GM18507 (cell line): ENCODE measurements at regions not wholly inside any gene's neighbourhood (a gene's known extent, or its start where the extent isn't known, plus 50 kb on each side); places are given as distances from the start of the nearest gene placed in this dataset.
"Not testable (repeated sequence)": the region's sequence is repeated elsewhere in the genome, so short reads cannot be mapped to it uniquely, and the experiment has no call there.

Experiments used
- DNase-seq: peaks from one replicate; pipeline ENCODE4 v3.0.0; 2011; ENCODE audit warnings: low read depth; ENCODE audit not compliant: insufficient read length; ENCODE audit errors: extremely low spot score
- FAIRE-seq: peaks from 2 replicates; lab custom pipeline; 2011; peaks lifted over from hg19 to GRCh38; lab: Jason Lieb, UNC

DNA sequence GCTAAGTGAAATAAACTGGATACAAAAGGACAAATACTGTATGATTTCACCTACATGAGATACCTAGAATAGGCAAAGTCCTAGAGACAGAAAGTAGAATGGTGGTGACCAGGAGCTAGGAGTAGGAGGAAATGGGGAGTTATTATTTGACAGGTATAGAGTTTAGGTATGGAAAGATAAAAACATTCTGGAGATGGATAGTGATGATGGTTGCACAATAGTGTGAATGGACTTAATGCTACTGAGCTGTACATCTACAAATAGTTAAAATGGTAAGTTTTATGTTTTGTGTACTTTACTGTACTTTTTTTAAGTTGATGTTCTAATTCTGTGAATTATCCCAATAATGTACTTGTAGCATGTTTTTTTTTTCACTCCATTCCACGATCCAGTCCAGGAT is 59.5 kb upstream of the RALGPS2 start:
- FAIRE-seq: no peak
- DNase-seq: no peak

DNA sequence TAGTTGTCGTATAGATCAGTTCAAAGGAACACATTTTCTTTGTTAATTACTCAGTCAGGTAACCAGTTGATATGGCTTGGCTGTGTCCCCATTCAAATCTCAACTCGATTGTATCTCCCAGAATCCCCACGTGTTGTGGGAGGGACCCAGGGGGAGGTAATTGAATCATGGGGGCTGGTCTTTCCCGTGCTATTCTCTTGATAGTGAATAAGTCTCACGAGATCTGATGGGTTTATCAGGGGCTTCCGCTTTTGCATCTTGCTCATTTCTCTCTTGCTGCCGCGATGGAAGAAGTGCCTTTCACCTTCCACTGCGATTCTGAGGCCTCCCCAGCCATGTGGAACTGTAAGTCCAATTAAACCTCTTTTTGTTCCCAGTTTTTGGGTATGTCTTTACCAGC is 58.2 kb upstream of the RALGPS2 start:
- FAIRE-seq, DNase-seq: not testable (repeated sequence)

DNA sequence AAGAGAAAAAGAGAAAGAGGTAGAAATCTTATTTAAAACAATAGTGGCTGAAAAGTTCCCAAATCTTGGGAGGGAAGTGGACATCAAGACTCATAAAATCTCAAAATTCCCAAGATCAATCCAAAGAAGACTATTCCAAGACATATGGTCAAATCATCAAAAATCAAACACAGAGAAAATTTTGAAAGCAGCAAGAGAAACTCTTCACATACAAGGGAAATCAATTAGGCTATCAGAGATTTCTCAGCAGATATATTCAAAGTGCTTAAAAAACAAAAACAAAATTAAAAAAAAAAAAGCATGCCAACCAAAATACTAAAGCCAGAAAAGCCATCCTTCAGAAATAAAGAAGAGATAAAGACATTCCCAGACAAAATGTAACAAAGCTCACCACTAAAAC is 52.6 kb upstream of the RALGPS2 start:
- FAIRE-seq: no peak
- no peak for DNase-seq

DNA sequence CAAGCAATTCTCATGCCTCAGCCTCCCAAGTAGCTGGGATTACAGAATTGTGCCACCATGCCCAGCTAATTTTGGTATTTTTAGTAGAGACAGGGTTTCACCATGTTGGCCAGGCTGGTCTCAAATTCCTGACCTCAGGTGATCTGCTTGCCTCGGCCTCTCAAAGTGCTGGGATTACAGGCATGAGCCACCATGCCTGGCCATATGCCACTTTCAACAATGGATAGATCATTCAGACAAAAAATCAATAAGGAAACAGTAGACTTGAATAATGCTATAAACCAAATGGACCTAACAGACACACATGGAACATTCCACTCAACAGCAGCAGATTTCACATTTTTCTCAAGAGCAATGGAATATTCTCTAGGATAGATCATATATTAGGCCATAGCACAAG is 50.5 kb upstream of the RALGPS2 start:
- DNase-seq, FAIRE-seq: not testable (repeated sequence)
